AG04449 (cell line): ENCODE measurements at regions not wholly inside any gene's neighbourhood (a gene's known extent, or its start where the extent isn't known, plus 50 kb on each side); places are given as distances from the start of the nearest gene placed in this dataset.

Source experiments
- CTCF ChIA-PET: fragments of 350-600 bp; formaldehyde crosslinking; extraction: SDS; loops from one replicate; lab custom pipeline; 2021; ENCODE audit warnings: antibody characterized with exemption; lab: Yijun Ruan, JAX
- POLR2A ChIA-PET: fragments of 400-600, 350-600 bp; formaldehyde crosslinking; extraction: SDS; loops from one replicate; lab custom pipeline; 2020; ENCODE audit warnings: antibody characterized with exemption, inconsistent platforms; lab: Yijun Ruan, JAX
- DNase-seq: peaks from one replicate; pipeline ENCODE4 v3.0.0-alpha.2; 2010; ENCODE audit warnings: low read depth, low spot score
- H3K4me3 ChIP-seq: 2 replicates; pipeline ENCODE4 v1.5.1; 2011; ENCODE audit warnings: low read depth, mild to moderate bottlenecking, control low read depth, low read length
- TF ChIP-seq, protein P1 (sequence below): IDR thresholded peaks from one replicate; pipeline ENCODE4 v1.5.1; 2011; ENCODE audit warnings: mild to moderate bottlenecking, moderate library complexity, low read length, control low read depth, inconsistent platforms; ENCODE audit not compliant: insufficient read depth; ENCODE audit errors: missing control alignments

DNA sequence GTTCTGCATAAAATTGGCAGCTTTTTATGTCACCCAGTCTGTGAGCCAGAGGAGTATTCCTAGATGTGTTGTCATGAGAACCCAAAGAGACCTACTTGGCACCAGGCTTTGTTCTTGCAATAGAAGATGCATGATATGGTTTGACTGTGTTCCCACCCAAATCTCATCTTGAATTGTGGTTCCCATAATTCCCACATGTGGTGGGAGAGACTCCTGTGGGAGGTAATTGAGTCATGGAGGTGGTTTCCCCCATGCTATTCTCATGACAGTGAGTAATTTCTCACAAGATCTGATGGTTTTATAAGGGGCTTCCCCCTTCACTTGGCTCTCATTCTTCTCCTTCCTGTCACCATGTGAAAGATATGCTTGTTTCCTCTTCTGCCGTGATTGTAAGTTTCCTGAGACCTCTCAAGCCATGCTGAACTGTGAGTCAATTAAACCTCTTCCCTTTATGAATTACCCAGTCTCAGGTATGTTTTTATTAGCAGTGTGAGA is 572.0 kb upstream of the ATP2B1 start:
- CTCF ChIA-PET = interaction anchor here (1.1 kb wide), 1 partner anchor 13 kb away, joined by 3 read pairs; no protein-coding TSS in a partner anchor
- TF ChIP-seq, protein P1, sequence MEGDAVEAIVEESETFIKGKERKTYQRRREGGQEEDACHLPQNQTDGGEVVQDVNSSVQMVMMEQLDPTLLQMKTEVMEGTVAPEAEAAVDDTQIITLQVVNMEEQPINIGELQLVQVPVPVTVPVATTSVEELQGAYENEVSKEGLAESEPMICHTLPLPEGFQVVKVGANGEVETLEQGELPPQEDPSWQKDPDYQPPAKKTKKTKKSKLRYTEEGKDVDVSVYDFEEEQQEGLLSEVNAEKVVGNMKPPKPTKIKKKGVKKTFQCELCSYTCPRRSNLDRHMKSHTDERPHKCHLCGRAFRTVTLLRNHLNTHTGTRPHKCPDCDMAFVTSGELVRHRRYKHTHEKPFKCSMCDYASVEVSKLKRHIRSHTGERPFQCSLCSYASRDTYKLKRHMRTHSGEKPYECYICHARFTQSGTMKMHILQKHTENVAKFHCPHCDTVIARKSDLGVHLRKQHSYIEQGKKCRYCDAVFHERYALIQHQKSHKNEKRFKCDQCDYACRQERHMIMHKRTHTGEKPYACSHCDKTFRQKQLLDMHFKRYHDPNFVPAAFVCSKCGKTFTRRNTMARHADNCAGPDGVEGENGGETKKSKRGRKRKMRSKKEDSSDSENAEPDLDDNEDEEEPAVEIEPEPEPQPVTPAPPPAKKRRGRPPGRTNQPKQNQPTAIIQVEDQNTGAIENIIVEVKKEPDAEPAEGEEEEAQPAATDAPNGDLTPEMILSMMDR = no peak

DNA sequence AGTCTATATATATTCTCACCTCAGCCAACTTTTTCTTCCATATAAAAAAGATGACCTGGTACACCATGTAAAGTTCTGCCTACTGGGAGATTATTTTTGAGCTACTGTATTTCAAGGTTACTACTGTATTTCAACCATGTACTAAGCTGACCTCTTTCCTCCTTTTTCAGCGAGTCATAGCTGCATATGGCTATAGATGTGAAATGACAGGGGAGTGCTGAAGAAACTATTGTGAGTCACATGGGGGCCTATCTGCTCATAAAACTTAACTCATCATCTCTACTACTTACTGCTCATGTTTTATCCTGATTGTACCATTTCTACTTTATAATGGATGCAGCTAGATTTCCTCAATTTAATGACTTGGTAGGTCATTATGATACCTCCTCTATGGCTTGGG is 571.4 kb upstream of the ATP2B1 start:
- DNase-seq = no peak
- POLR2A ChIA-PET = no interaction called here
- H3K4me3 ChIP-seq = no peak overlapping the region
- TF ChIP-seq, protein P1 = no peak
- CTCF ChIA-PET = interaction anchor here (1.1 kb wide), 1 partner anchor 13 kb away, joined by 3 read pairs; no protein-coding TSS in a partner anchor

More for the DNA sequence above, 572.0 kb upstream of the ATP2B1 start:
- POLR2A ChIA-PET = no interaction called here
- no peak for DNase-seq
- no peak overlapping the region for H3K4me3 ChIP-seq

DNA sequence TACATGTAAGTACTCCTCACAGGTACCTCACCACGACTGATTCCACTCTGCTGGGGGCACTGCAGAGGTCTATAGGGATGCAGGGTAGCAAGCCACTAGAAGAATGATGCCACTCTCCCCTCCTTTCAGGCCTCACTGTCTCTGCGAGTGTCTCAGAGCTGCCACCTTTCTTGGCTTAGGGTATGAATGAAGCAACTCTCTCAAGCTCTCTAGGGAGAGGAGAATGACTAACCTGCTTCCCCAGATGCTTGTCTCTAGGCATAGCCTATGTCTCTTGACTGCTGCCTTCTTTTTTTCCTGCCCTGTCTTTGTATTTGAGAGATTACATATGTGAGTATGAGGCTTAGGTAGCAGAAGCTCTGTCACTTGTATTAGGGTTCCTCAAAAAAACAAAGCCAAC is 566.5 kb upstream of the ATP2B1 start:
- no peak overlapping the region for H3K4me3 ChIP-seq
- ChIA-PET CTCF (no interaction called here), POLR2A (no interaction called here)
- TF ChIP-seq, protein P1 = no peak
- no peak for DNase-seq

DNA sequence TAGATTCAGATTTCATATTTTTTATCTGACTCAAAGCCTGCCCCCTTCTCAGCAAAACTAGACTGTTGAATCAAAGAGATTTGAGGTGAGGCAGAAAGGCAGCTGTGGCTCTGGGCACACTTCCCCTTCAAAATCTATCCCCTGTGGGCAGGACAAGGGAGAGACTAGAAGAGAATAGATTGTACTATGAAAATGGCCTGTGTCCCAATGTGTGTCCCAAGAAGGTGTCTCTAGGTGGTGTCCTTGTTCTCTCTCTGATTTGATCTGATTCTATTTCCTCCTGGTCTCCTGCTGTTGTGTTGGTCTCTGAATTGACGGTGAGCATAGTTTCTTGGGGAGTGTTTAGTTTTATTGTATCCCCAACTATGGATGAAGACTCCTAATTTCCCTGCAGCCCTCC is 565.8 kb upstream of the ATP2B1 start:
- ChIA-PET POLR2A (no interaction called here), CTCF (no interaction called here)
- DNase-seq = no peak

DNA sequence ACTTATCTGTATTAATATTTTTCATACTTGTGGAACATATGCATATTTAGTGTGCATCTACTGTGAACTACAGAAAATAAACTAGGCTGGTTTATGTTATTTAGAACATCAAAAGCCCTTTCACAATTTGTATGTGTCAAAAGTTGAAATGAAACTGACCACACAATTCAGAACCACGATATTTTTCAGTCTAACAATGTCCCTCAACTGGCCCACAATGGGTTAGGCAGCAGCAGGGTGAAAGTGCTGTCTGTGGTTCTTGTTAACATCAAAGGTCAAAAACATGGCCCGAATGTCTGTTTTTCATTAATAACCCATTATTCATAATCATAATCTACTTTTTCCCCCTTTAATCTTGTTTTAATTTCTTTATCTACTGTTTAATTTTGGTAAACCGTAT is 559.9 kb upstream of the ATP2B1 start:
- no peak overlapping the region for H3K4me3 ChIP-seq
- POLR2A ChIA-PET = no interaction called here
- CTCF ChIA-PET = no interaction called here
- TF ChIP-seq, protein P1 = no peak
- no peak for DNase-seq

More for the DNA sequence above, 565.8 kb upstream of the ATP2B1 start:
- TF ChIP-seq, protein P1 = no peak
- H3K4me3 ChIP-seq = no peak overlapping the region

DNA sequence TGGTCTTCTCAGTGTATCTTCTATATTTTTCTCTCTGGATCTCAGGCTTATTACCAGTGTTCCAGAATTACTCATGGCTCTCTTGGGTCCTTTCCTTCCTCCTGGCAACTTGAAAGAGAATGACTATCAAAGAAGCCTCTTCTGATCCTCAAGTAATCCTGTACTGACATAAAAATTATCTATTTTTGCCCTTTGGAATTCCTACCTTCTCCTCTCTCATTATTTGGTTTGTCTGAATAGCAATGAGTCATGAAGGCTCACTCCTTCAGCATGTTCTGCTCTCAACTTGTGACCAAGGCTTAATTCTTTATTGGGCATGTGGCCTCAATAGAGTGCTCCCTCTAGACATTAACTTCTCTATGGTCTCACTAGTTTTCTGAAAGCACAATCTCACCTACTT is 553.6 kb upstream of the ATP2B1 start:
- POLR2A ChIA-PET = no interaction called here
- no peak overlapping the region for H3K4me3 ChIP-seq
- CTCF ChIA-PET = no interaction called here
- TF ChIP-seq, protein P1 = no peak
- DNase-seq = no peak
